Transverse colon (tissue), 4 donors: ENCODE measurements at regions not wholly inside any gene's neighbourhood (a gene's known extent, or its start where the extent isn't known, plus 50 kb on each side); places are given as distances from the start of the nearest gene placed in this dataset.

Experiments
- CTCF ChIP-seq, 5 experiments: fragments of 200-600 bp in 3 of 5; fragments of 450-650 bp in 2 of 5; sonication (generic) in 3 of 5; IDR thresholded peaks; 1 replicate in 2 of 5; 2 replicates in 3 of 5; pipeline ENCODE4 v1.5.1; 2016 to 2017; ENCODE audit warnings: antibody characterized with exemption in 5 of 5, inconsistent platforms in 3 of 5, mild to moderate bottlenecking in 2 of 5, moderate library complexity in 1 of 5
- POLR2A ChIP-seq: fragments of 450-650 bp; IDR thresholded peaks from one replicate; pipeline ENCODE4 v1.6.1; 2016; ENCODE audit warnings: antibody characterized with exemption, mild to moderate bottlenecking, moderate library complexity
- POLR2AphosphoS5 ChIP-seq, 3 donors: sonication (generic); formaldehyde crosslinking; IDR thresholded peaks; one replicate each; pipeline ENCODE4 v1.6.1; 2016; ENCODE audit warnings: antibody characterized with exemption in 3 of 3

GRCh38 chr7:13169356-13169755 is 481.9 kb downstream of the ARL4A start:
- no peak for TF ChIP-seq CTCF (IDR thresholded peaks at IDR 0.05)
- TF ChIP-seq POLR2AphosphoS5 (IDR thresholded peaks at IDR 0.05): no peak
- no peak for TF ChIP-seq POLR2A
